ENCODE measurements at regions not wholly inside any gene's neighbourhood (a gene's known extent, or its start where the extent isn't known, plus 50 kb on each side); places are given as distances from the start of the nearest gene placed in this dataset.

DNA sequence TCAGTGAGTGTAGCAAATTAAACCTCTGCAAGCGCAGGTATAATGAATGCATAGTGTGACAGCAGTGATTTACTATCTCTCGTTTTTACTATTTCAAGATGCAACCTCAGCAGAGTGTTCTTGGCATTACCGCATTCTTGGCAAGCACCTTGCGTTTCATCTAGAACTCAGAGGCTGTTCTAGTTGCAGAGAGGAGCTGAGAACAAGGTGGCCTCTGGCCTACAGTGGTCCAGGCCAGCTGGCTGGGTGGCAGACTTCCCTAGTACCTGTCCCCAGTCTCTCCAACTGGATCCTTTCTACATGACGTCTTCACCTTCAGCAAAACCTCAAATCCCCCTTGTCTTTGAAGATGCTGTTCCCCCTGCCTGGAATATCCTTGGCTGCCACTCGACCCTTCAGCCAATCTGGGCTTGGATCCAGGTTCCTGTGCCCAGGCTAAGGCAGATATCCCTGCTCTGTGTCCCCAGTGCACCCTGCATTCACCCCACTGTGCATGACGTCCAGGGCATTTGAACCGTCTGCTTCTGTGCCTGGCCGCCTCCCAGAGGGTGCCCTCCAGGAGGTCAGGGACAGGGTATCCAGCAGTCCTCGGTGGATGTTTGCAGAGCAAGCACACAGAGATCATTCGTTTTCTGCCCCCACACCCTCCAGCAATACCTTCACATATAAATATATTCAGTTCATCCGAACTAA is 120.4 kb upstream of the CPEB4 start:
- no peak for DNase-seq

DNA sequence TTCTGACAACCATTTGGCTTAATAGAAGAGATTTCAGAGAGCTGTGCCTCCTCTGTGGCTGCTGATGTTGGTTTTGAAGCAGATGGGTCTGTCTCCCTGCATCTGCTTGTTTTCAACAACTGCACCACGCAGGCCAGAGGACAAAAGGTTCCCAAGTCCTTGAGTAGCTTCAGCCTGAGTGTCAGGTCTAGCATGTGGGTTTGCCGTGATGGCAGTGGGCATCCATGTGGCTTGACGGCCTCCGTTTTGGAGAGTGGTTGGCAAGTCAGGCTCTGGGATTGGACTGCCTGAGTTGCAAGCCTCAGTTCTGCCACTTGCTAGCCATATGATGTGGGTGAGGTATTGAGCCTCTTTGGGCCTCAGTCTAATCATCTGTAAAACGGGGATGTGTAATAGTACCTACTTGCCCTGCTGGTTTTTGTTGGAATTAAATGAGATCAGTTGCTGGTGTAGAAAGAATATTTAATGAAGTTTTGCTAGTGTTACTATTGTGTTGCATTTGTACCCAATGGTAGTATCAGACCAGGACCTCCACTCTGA is 119.8 kb upstream of the CPEB4 start:
- no peak for DNase-seq

DNA sequence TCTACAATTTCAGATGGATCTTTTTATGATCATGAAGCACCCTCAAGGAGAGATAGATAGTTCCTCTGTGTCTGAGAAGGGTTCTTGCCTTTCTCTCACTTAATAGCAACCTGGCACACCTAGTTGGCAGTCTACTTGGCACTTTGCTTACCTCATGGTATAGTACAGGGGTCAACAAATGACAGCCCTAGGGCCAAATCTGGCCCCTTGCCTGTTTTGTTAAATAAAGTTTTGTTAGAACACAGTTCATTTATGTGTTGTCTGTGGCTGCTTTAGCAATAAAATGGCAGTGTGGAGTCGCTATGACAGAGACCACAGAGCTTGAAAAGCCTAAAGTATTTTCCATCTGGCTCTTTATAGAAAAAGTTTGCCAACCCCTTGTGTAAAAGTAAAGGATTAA is 119.3 kb upstream of the CPEB4 start:
- DNase-seq: no peak

DNA sequence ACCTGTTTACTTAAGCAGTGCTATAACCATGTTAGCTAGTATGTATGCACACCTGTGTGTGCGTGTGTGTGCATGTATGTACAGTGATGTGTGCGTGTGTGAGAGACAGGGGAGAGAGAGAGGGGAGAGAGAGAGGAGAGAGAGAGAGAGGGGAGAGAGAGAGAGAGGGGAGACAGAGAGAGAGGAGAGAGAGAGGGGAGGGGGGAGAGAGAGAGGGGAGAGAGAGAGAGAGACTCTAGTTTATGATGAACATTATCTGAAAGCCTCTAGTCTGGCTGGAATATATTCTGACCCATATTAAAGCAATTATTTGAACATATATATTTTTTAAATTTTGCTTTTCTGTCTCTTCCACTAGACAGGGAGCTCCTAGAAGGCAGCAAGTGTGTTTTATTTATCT is 117.5 kb upstream of the CPEB4 start:
- DNase-seq: no peak

DNA sequence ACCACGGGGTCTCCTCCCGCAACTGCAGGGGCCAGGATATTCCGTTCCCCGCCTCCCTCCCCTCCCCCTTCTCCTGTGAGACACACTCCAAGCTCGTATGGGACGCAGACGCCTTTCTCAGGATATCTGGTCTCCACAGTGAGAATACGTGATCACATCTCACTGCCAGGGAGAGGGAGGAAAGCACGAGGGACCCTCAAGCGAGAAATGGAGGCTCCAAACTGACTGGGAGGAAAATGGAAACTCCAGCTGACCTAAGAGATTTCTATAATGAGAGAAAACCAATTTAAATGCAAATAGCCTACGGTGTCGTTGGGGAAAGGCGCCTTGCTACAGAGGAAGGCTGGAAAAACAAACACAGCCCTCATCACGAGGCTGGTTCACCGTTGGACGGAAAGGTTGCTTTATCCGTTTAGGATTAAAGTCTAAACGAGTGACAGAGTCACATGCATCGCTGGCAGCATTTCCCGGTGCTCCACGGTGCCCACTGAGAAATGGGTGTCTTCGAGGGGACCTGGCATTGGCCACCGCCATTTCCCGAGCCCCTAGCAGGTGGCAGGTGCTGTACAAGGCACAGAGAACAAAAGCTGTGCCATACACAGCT is 116.9 kb upstream of the CPEB4 start:
- DNase-seq: no peak

DNA sequence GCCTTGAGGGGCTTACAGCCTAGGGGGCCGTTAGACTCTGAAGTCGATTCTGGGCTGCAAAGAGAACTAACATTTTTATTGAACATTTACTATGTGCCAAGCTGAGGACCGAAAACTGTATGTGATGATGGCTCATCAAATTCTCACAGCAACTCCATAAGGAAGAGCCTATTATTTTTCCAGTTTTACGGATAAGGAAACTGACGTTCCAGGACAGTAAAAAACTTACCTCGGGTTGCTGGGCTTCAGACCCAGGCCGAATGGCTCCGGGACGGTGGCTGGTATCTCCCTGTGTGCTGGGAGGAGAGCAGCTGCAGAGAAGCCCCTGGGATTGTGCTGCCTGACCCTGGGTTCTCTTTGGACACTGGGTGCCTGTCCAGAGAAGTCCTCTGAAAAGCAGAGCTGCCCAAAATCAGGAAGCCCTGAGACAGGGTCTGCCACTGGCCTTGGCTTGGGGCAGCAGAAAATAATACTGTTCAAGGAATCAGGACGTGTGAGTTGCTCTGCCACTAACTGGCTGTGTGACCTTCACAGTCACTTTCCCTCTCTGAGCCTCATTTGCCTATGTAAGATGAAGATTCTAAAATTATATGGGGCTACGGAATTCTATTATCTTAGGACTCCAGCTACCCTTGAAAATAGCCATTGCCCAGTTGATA is 116.3 kb upstream of the CPEB4 start:
- DNase-seq: no peak

DNA sequence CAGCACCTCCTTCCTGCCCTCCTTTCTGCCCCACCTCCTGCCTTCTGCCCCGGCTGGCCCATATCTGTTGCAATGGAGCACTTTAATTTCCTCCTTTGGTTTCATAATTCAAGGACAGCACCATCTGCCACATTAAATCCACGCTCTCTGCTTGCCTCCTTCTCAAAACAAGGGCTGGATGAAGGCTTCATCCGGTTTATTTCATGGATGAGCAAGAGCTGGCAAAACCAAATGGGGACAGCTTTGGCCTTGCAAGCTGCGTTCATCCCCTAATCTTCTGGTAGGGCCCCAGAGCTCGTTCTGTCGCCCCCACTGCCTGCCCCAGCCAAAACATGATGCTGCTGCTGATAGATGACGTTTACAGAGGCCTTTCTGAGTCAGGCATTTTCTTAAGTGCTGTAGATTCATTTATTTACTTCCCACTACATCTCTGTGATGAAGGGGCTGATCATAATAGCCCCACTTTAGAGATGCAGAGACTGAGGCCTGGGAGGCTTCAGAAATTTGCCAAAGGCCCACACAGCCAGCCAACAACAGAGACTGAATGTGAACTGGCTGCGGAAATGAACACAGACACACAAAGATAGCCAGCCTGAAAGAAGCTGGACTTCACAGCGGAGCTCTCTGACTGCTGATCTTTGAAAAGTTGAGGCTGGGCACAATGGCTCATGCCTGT is 115.6 kb upstream of the CPEB4 start:
- no peak for DNase-seq

DNA sequence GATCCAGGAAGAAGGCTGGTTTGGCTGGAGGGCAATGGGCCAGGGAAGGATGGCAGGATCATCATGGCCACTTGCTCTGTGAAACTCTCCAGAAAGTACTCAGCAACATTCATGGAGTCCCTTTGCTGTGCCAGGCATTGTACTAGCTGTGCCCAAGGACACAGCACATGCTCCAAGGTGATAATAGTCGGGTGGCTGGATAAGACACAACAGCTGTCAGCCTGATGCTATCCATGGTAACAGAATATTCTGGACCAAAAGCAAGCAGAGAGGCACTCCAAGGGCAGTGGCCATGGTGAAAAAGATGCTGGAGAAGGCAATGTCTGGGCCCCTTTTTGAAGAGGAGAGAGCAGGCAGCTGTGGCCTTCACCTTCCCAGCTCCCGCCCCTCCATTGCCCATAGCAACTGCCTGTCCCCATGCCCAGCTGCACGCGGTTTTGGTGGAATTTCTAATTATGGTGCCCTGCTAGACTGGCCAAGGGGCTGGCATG is 113.8 kb upstream of the CPEB4 start:
- no peak for DNase-seq

DNA sequence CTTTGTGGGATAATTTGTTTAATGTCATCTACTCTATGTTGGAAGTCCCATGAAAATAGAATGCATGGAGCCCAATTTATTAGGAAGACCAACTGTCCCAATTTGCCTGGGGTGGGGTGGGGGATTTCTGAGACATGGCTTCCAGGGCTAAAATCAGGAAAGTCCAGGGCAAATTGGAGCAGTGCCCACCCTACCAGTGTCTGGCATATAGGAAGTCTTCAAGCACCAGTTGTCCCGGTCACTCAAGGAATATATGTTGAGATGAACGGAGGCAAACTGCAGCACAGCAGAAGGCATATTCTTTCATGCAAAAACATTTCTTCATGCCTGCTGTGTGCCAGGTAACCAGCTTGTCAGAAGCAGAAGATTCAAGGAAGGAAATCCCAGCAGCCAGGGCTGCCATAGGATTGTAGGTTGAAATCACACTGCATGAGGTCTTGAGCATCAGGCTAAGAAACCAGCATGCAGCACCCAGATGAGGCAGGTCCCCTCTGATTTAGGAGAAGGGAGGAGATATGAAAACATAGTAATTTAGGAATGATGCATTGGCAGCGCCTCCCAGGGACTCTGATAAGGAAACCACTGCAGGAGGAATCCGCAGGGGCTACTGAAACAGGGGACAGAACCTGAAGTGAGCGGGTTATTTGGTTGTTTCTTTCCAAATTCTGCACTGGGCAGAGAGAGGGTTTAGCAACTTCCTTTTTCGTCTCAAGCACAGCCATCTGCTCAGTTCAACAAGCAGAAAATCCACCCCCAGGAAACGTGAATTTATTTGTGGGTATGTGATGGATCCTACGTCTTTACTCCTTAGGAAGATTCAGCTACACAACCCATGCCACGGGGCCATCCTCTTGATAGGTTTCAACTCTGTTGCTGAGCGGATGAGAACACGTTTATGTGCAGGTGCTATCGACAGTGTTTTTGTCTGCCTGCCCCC is 112.6 kb upstream of the CPEB4 start:
- no peak for DNase-seq

DNA sequence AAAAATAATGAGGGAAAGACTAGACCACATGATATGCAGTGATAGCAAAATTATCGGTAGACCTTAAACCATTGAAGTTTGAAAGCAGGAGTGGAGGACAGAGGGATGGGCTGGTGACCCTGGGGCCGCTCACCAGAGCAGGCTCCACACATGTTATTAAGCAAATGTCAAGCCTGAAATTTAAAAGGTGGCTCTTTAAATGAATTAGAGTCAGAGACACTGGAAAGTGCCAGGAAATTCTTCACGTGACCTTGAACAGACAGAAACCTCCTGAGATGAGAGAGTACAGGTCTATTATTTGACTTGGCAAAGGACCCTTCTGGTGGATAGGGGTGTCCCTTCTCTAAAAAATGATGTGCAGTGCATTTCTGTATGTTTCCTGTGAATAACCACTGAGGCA is 111.0 kb upstream of the CPEB4 start:
- DNase-seq: no peak

DNA sequence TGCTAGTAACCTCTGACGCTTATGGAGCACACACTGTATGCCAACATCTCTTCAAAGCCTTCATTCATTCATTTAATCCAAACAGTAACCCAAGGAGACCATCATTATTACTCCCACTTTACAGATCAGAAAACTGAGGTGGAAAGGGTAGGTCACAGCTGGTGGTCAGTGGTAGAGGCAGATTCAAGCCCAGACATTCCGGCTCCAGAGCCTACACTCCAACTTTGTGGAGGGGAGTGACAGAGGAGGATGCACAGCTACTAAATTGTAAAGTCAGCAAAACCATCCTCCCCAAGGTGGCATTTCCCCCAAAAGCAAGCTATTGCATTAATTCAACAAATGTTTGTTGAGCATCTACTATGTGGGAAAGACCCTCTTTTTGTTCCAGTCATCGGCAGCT is 110.5 kb upstream of the CPEB4 start:
- no peak for DNase-seq

DNA sequence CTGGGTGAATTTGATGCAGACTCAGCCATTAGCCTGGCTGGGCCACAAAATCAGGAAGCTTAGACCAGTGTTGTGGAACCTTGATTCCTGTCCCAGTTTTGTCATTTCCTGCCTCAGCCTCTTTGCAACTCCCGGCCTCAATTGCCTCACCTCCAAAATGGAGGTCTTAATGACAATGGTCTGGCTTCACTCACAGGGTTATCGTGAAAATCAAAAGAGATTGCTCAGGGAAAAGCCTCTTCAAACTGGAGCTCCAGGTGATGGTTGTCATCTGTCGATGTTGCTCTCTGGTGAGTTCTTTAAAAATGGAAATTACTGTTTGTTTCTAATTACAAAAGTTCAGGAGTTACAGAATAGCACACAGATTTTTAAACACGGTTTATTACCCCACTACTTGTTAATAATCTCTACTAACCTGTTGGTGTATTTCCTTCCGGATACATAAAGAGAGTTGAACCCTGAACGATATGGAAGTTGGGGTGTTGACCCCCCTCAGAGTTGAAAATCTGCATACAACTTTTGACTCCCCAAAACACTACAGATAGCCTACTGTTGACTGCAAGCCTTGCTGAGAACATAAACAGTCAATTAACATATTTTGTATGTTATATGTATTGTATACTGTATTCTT is 109.9 kb upstream of the CPEB4 start:
- no peak for DNase-seq

DNA sequence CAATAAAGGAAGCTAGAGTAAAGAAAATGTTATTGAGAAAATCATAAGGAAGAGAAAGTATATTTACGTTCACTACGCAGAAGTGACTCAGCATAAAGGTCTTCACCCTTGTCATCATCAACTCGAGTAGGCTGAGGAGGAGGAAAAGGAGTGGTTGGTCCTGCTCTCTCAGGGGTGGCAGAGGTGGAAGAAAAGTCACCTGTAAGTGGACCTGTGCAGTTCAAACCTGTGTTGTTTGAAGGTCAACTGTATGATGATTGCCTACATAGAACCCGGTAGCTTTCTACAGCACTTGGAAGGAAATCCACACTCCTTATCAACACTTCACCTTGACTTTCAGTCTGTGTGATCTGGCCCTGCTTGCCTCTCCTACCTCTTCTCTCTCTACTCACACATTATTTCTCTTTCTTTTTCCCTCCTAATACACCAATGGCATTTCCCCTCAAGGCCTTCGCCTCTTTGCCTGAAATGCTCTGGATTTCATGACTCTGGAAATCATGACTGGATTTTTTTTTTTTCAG is 109.3 kb upstream of the CPEB4 start:
- DNase-seq: no peak

DNA sequence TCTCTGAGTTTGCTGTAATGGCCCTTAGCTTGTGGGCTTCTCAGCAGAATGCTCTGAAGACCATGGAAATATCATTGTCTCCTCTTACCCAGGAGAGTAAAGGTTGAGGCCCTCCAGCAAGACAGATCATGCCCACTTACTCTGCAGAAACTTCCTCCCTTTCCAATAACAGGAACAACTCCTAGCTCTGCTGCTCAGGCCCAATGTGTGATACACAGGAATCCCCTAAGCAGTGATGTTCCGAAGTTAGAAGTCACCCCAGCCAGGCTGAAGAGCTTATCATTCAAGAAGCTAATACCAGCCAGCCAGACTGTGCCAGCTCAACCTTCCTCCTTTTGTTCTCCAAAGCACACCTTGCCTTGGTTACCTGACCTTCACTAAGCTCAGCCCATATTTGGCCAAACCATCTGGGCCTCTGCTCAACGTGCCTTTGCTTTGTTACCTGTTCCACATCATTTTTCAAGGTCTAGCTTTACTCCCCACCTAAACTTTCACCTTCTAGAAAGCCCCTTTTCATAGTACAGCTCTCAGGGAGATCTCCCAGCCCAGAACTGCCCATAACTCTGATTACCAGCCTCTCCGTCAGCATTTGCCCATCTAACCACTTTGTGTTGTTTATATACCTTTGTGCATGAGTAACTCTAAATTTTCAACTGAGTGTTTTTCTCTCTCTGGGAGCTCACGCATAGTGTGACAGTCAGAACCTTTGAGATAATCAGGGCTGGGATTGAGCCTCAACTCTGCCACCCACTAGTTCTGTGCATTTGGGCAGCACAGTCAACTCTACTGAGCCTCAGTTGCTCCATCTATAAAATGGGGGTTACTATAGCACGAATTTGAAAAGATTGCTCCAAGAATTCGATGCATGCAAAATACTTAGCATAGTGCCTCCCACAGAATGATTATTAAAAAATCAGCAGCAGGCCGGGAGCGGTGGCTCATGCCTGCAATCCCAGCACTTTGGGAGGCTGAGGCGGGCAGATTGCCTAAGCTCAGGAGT is 107.6 kb upstream of the CPEB4 start:
- DNase-seq: no peak

DNA sequence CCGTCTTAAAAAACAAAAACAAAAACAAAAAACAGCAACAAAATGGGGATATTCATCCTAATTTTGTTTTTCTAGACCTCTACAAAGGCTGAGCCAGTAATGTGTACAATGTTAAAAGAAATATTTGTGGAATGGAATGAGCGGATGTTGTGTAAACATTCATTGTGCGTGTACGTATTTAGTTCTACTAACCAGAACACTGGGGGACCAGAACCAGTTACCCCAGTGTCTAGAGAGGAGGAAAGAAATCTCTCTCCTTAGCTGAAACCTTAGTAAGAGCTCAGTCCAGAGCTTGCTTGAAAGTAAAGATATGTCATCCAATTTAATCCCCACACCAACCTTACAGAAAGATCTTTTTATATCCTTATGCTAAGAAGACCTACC is 106.7 kb upstream of the CPEB4 start:
- DNase-seq: no peak

DNA sequence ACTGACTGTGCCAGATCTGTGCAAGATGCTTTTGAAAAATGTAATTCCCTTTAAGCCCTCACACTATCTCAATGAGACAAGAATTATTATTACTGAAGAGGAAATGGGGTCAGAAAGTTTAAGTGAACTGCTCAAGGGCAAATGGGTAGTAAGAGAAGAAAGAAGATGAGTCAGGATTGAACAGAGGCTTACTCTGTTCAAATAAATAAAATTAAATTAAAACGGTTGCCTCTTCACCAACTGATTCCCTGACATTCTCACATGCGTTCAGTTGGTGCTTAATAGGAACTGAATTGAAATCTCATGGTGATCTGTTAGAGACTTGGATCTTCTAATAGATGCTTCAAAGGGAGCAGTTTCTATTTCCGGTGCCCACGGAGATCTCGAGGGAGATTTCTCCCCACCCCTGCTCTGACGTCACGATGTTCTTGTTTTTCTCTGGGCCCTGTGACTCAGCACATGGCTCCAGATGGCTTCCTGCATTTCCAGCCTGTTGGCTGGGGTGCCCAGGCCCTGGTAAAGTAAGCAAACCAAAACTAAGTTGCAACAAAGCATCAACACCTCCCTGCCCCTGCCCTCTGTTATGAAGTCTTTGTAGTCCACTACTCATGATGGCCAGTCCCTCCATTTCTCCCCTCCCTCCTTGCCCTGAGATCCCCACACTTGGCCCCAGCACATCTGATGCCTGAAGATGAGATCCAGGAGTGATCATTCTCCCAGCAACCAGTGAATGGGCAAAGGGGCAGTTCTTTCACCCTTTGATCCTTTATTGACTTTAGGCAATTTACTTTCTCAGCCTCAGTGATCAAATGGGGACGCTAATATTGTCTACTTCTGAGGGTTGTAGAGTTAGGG is 106.1 kb upstream of the CPEB4 start:
- peak; percentile 59 for DNase-seq

DNA sequence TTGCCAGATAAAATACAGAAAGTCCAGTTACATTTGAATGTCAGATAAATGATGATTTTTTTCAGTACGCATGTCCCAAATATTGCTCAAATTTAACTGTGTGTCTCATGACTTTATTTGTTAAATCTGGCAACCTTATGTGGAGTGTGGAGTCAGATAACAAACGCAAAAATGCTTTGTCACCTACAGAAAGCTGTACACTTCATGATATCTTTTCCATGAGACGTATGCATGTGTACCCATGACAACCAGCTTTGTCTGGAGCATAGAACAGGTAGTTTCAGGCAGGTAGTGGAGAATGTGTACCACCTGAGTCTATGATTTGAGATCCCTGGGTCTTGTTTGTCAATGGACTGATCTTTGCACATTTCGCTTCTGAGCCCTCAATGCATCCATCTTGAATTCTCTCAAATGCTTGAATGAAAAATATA is 105.5 kb upstream of the CPEB4 start:
- DNase-seq: no peak

DNA sequence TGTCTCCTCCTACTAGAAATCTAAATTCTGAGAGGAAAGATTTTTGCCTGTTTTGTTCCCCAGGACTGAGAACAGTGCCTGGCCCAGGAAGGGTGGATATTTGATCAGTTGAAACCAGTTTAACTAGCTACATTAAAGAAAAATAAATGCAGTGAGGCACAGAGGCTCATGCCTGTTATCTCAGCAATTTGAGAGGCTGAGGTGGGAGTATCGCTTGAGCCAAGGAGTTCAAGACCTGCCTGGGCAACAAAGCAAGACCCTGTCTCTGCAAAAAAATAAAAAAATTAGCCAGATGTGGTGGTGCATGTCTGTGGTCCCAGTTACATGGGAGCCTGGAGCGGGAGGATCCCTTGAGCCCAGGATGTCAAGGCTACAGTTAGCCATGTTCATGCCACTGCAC is 104.8 kb upstream of the CPEB4 start:
- DNase-seq: no peak

DNA sequence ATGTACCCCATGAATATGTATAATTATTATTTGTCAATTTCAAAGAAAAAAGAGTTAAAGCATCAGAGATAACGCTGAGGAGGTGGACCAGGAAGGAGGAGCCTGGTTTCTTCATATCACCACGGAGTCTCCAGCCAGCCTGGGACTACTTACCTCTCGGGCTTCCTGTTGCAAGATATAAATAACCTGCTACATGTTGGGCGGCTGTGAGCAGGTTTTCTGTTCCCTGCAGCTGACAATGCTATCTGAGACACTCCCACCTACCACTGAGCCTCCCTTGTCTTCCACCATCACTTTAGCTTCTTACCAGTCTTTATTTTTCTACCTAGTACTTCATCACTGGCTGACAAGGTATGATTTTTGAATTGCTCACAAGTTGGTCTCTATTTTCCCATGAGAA is 102.7 kb upstream of the CPEB4 start:
- DNase-seq: no peak
